H9 (cell line): ENCODE measurements at regions not wholly inside any gene's neighbourhood (a gene's known extent, or its start where the extent isn't known, plus 50 kb on each side); places are given as distances from the start of the nearest gene placed in this dataset.

Experiments
- DNase-seq: peaks from one replicate; pipeline ENCODE4 v3.0.0-alpha.2; 2017
- H2AFZ ChIP-seq: one replicate; pipeline ENCODE4 v1.6.1; 2013; ENCODE audit warnings: mild to moderate bottlenecking, low read length, control low read depth, moderate library complexity
- H2AK5ac ChIP-seq: 2 replicates; pipeline ENCODE4 v1.6.1; 2013; ENCODE audit warnings: low read length, control low read depth, mixed read lengths; ENCODE audit not compliant: insufficient read length
- H2BK120ac ChIP-seq: one replicate; pipeline ENCODE4 v1.6.1; 2013; ENCODE audit warnings: low read depth, mild to moderate bottlenecking, low read length, control low read depth, inconsistent platforms; ENCODE audit not compliant: poor library complexity, severe bottlenecking
- H2BK12ac ChIP-seq: 2 replicates; pipeline ENCODE4 v1.6.1; 2013; ENCODE audit warnings: low read length, control low read depth, mixed read lengths, low read depth; ENCODE audit not compliant: insufficient read length
- H2BK15ac ChIP-seq: 2 replicates; pipeline ENCODE4 v1.6.1; 2013; ENCODE audit warnings: low read depth, low read length, control low read depth
- H2BK20ac ChIP-seq: one replicate; pipeline ENCODE4 v1.6.1; 2013; ENCODE audit warnings: low read depth, mild to moderate bottlenecking, low read length, control low read depth, inconsistent platforms; ENCODE audit not compliant: poor library complexity, severe bottlenecking
- H2BK5ac ChIP-seq: 2 replicates; pipeline ENCODE4 v1.6.1; 2013; ENCODE audit warnings: low read length, control low read depth, mixed read lengths; ENCODE audit not compliant: insufficient read length
- H3K14ac ChIP-seq: 2 replicates; pipeline ENCODE4 v1.6.1; 2013; ENCODE audit warnings: low read length, control low read depth; ENCODE audit not compliant: insufficient read depth
- H3K18ac ChIP-seq: 2 replicates; pipeline ENCODE4 v1.6.1; 2013; ENCODE audit warnings: low read depth, mild to moderate bottlenecking, mixed read lengths, low read length, control low read depth; ENCODE audit not compliant: insufficient read length
- H3K23ac ChIP-seq: 2 replicates; pipeline ENCODE4 v1.6.1; 2013; ENCODE audit warnings: low read length, control low read depth, mixed read lengths, low read depth; ENCODE audit not compliant: insufficient read length
- H3K23me2 ChIP-seq: 2 replicates; pipeline ENCODE4 v1.6.1; 2013; ENCODE audit warnings: low read depth, mild to moderate bottlenecking, mixed read lengths, low read length, control low read depth; ENCODE audit not compliant: insufficient read length, poor library complexity, severe bottlenecking
- H3K27ac ChIP-seq: 2 replicates; pipeline ENCODE4 v1.5.1; 2013; ENCODE audit warnings: low read length, control low read depth, mixed read lengths, low read depth; ENCODE audit not compliant: insufficient read length
- H3K27me3 ChIP-seq: 2 replicates; pipeline ENCODE4 v1.6.1; 2013; ENCODE audit warnings: low read length, control low read depth, inconsistent platforms; ENCODE audit not compliant: insufficient read depth
- H3K4ac ChIP-seq: 2 replicates; pipeline ENCODE4 v1.6.1; 2013; ENCODE audit warnings: low read depth, mild to moderate bottlenecking, control low read depth, inconsistent platforms, low read length, moderate library complexity
- H3K4me1 ChIP-seq: 2 replicates; pipeline ENCODE4 v1.6.1; 2013; ENCODE audit warnings: low read length, control low read depth, inconsistent platforms; ENCODE audit not compliant: insufficient read depth
- H3K4me2 ChIP-seq: 2 replicates; pipeline ENCODE4 v1.6.1; 2013; ENCODE audit warnings: low read length, control low read depth, mixed read lengths; ENCODE audit not compliant: insufficient read length, insufficient read depth
- H3K56ac ChIP-seq: 2 replicates; pipeline ENCODE4 v1.6.1; 2013; ENCODE audit warnings: low read depth, mild to moderate bottlenecking, mixed read lengths, low read length, control low read depth; ENCODE audit not compliant: insufficient read length
- H3K79me1 ChIP-seq: 2 replicates; pipeline ENCODE4 v1.6.1; 2013; ENCODE audit warnings: low read depth, mild to moderate bottlenecking, moderate library complexity, low read length, control low read depth, inconsistent platforms; ENCODE audit not compliant: insufficient read depth, poor library complexity, severe bottlenecking
- H3K79me2 ChIP-seq: 2 replicates; pipeline ENCODE4 v1.6.1; 2013; ENCODE audit warnings: low read length, control low read depth, inconsistent platforms; ENCODE audit not compliant: insufficient read depth
- H3K9ac ChIP-seq: 2 replicates; pipeline ENCODE4 v1.6.1; 2013; ENCODE audit warnings: low read length, control low read depth, mixed read lengths; ENCODE audit not compliant: insufficient read length; ENCODE audit errors: extremely low read depth
- H3K9me3 ChIP-seq: one replicate; pipeline ENCODE4 v1.6.1; 2013; ENCODE audit warnings: low read depth, low read length, inconsistent platforms; ENCODE audit not compliant: control insufficient read depth
- H3T11ph ChIP-seq: one replicate; pipeline ENCODE4 v1.6.1; 2013; ENCODE audit warnings: mild to moderate bottlenecking, low read length, control low read depth, inconsistent platforms
- H4K20me1 ChIP-seq: one replicate; pipeline ENCODE4 v1.6.1; 2013; ENCODE audit not compliant: control insufficient read depth, insufficient read length, insufficient read depth
- H4K5ac ChIP-seq: 2 replicates; pipeline ENCODE4 v1.6.1; 2013; ENCODE audit warnings: low read depth, mild to moderate bottlenecking, mixed read lengths, low read length, control low read depth; ENCODE audit not compliant: insufficient read length
- H4K8ac ChIP-seq: replicated peaks from 2 replicates; pipeline ENCODE4 v1.6.1; 2013; ENCODE audit warnings: low read length, control low read depth, mixed read lengths, low read depth; ENCODE audit not compliant: insufficient read length
- H4K91ac ChIP-seq: 2 replicates; pipeline ENCODE4 v1.6.1; 2013; ENCODE audit warnings: low read depth, mild to moderate bottlenecking, moderate library complexity, mixed read lengths, low read length, control low read depth; ENCODE audit not compliant: insufficient read length
- H3K27ac Mint-ChIP-seq, 3 experiments: 2 replicates in 2 of 3; 3 replicates in 1 of 3; pipeline ENCODE4 v1.8.0; 2020 to 2021; ENCODE audit warnings: mixed read lengths in 3 of 3, mild to moderate bottlenecking in 1 of 3, moderate library complexity in 1 of 3
- H3K27me3 Mint-ChIP-seq: 2 replicates; pipeline ENCODE4 v1.8.0; 2021; ENCODE audit warnings: low read depth, mild to moderate bottlenecking, moderate library complexity, mixed read lengths
- H3K36me3 Mint-ChIP-seq, 3 experiments: 2 replicates in 2 of 3; 3 replicates in 1 of 3; pipeline ENCODE4 v1.8.0; 2020 to 2021; ENCODE audit warnings: low read depth in 3 of 3, mixed read lengths in 3 of 3; ENCODE audit not compliant: insufficient read depth in 1 of 3
- H3K4me1 Mint-ChIP-seq, 2 experiments: 2 replicates each; pipeline ENCODE4 v1.8.0; 2020; ENCODE audit warnings: mixed read lengths in 2 of 2
- H3K4me3 Mint-ChIP-seq, 2 experiments: 2 replicates in 1 of 2; 3 replicates in 1 of 2; pipeline ENCODE4 v1.8.0; 2020 to 2021; ENCODE audit warnings: mild to moderate bottlenecking in 2 of 2, mixed read lengths in 2 of 2, moderate library complexity in 1 of 2
- H3K9me3 Mint-ChIP-seq, 2 experiments: 2 replicates in 1 of 2; 3 replicates in 1 of 2; pipeline ENCODE4 v1.8.0; 2020; ENCODE audit warnings: mild to moderate bottlenecking in 2 of 2, mixed read lengths in 2 of 2, moderate library complexity in 1 of 2
- WGBS: extraction: QIAGEN DNeasy Blood & Tissue Kit; methylation state at CpG from one replicate; pipeline ENCODE4 v1.1.7; 2013; ENCODE audit warnings: missing lambda C conversion rate, low lambda C conversion rate, mixed read lengths; ENCODE audit not compliant: insufficient read length; ENCODE audit errors: extremely low coverage; 5-methylcytosine and 5-hydroxymethylcytosine counted together
- TF ChIP-seq, protein P1 (sequence below): fragments of 200-600 bp; sonication (generic); conservative IDR thresholded peaks from 3 replicates; pipeline ENCODE4 v1.8.0; 2021; ENCODE audit warnings: antibody characterized with exemption, mild to moderate bottlenecking

DNA sequence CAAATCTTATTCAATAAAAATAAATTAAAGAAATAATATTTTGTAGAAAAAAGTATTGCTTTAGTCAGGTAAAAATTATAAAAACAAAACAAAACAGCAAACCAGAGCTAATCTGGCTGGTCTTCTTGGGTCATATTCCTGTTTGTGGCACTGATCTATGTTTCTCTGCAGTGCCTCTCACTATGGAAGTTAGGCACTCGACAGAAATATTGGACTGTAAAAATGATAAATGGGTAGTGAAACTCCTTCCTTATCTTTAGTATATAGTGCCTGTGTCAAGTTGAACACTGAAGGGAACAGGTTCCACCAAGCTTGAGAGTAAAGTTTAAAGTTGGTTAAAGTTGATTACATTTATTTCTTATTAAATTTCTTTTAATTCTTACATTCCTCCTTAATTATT, 1195.6 kb upstream of the GBE1 start:
- no peaks in the 10 kb centered on the region for H3K27me3 Mint-ChIP-seq
- Histone ChIP-seq H2AK5ac (no peak overlapping the region), H2BK15ac (no peak overlapping the region), H3K23ac (no peak overlapping the region), H2AFZ (no peak overlapping the region), H4K8ac (no peak overlapping the region), H3K23me2 (no peaks in the 10 kb centered on the region), H3K27ac (no peak overlapping the region), H4K91ac (no peak overlapping the region), H4K5ac (no peak overlapping the region), H2BK20ac (no peak overlapping the region), H2BK12ac (no peak overlapping the region), H3K9ac (no peak overlapping the region), H2BK5ac (no peak overlapping the region), H3K79me1 (no peaks in the 10 kb centered on the region), H3K4ac (no peak overlapping the region), H3K4me1 (no peaks in the 10 kb centered on the region), H3K27me3 (no peaks in the 10 kb centered on the region), H4K20me1 (no peaks in the 10 kb centered on the region), H3K4me2 (no peak overlapping the region), H3K14ac (no peak overlapping the region), H3K79me2 (no peaks in the 10 kb centered on the region), H2BK120ac (no peak overlapping the region), H3K18ac (no peak overlapping the region), H3K9me3 (no peaks in the 10 kb centered on the region), H3K56ac (no peak overlapping the region), H3T11ph (no peak overlapping the region)
- no CpG with 5 or more reads among the region's 1 CpG for WGBS
- peaks cover 7 to 14% of the 10 kb centered on the region in 2 experiments; a peak in 4 of 5 replicates for H3K9me3 Mint-ChIP-seq
- no peak overlapping the region for H3K27ac Mint-ChIP-seq
- H3K36me3 Mint-ChIP-seq = peaks cover 0 to 10% (median 7%) of the 10 kb centered on the region in 3 experiments; a peak in 5 of 7 replicates
- TF ChIP-seq, protein P1, sequence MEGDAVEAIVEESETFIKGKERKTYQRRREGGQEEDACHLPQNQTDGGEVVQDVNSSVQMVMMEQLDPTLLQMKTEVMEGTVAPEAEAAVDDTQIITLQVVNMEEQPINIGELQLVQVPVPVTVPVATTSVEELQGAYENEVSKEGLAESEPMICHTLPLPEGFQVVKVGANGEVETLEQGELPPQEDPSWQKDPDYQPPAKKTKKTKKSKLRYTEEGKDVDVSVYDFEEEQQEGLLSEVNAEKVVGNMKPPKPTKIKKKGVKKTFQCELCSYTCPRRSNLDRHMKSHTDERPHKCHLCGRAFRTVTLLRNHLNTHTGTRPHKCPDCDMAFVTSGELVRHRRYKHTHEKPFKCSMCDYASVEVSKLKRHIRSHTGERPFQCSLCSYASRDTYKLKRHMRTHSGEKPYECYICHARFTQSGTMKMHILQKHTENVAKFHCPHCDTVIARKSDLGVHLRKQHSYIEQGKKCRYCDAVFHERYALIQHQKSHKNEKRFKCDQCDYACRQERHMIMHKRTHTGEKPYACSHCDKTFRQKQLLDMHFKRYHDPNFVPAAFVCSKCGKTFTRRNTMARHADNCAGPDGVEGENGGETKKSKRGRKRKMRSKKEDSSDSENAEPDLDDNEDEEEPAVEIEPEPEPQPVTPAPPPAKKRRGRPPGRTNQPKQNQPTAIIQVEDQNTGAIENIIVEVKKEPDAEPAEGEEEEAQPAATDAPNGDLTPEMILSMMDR = no peak
- H3K4me1 Mint-ChIP-seq = no peaks in the 10 kb centered on the region; a peak in 1 of 4 replicates
- no peak for DNase-seq
- H3K4me3 Mint-ChIP-seq = no peak overlapping the region
